ENCODE measurements at regions not wholly inside any gene's neighbourhood (a gene's known extent, or its start where the extent isn't known, plus 50 kb on each side); places are given as distances from the start of the nearest gene placed in this dataset.

DNA sequence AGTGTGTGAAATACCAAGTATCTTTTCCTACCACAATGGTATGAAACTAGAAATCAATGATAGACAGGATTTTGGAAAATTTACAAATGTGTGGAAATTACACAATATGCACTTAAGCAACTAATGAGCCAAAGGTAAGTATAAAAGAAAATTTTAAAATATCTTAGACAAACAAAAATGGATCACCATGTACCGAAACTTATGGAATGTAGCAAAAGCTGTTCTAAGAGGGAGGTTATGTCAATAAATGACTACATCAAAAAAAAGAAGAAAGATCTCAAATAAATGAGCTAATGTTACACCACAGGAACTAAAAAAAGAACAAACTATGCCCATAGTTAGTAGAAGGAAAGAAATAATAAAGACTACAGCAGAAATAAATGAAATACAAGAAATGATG lies 1084.1 kb downstream of the TECRL start:
- TF ChIP-seq, protein P1, sequence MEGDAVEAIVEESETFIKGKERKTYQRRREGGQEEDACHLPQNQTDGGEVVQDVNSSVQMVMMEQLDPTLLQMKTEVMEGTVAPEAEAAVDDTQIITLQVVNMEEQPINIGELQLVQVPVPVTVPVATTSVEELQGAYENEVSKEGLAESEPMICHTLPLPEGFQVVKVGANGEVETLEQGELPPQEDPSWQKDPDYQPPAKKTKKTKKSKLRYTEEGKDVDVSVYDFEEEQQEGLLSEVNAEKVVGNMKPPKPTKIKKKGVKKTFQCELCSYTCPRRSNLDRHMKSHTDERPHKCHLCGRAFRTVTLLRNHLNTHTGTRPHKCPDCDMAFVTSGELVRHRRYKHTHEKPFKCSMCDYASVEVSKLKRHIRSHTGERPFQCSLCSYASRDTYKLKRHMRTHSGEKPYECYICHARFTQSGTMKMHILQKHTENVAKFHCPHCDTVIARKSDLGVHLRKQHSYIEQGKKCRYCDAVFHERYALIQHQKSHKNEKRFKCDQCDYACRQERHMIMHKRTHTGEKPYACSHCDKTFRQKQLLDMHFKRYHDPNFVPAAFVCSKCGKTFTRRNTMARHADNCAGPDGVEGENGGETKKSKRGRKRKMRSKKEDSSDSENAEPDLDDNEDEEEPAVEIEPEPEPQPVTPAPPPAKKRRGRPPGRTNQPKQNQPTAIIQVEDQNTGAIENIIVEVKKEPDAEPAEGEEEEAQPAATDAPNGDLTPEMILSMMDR (IDR thresholded peaks at IDR 0.05 in 8 of 11, conservative IDR thresholded peaks at IDR 0.05 in 3 of 11): no peak
- TF ChIP-seq POLR2AphosphoS5 (IDR thresholded peaks at IDR 0.05): no peak
